Adrenal gland (tissue), 9 donors: ENCODE measurements at regions not wholly inside any gene's neighbourhood (a gene's known extent, or its start where the extent isn't known, plus 50 kb on each side); places are given as distances from the start of the nearest gene placed in this dataset.
"Not testable (repeated sequence)": the region's sequence is repeated elsewhere in the genome, so short reads cannot be mapped to it uniquely, and the experiment has no call there.

Experiments
- DNase-seq, 7 donors: peaks; one replicate each; pipeline ENCODE4 v3.0.0-alpha.2; 2019 to 2020
- H3K27ac ChIP-seq, 5 donors: fragments of 200-600 bp; sonication (generic) in 4 of 5; 1 replicate in 3 of 5; 2 replicates in 2 of 5; pipeline versions ENCODE4 v1.5.1 to v1.8.0; 2016 to 2020; ENCODE audit warnings: mild to moderate bottlenecking in 1 of 5
- H3K27me3 ChIP-seq: fragments of 200-600 bp; 2 replicates; pipeline ENCODE4 v1.8.0; 2021
- H3K36me3 ChIP-seq, 2 donors: fragments of 200-600 bp; replicated peaks in 1 of 2; 1 replicate in 1 of 2; 2 replicates in 1 of 2; pipeline versions ENCODE4 v1.5.1 to v1.8.0; 2018 to 2022
- H3K4me1 ChIP-seq, 2 donors: fragments of 200-600 bp; replicated peaks in 1 of 2; 1 replicate in 1 of 2; 2 replicates in 1 of 2; pipeline versions ENCODE4 v1.5.1 to v1.8.0; 2018 to 2021
- H3K4me3 ChIP-seq, 4 donors: fragments of 200-600 bp; sonication (generic) in 3 of 4; one replicate each; pipeline ENCODE4 v1.5.1; 2016 to 2018
- H3K9me3 ChIP-seq, 3 donors: fragments of 200-600 bp; sonication (generic) in 1 of 3; replicated peaks in 1 of 3; 1 replicate in 2 of 3; 2 replicates in 1 of 3; pipeline versions ENCODE4 v1.5.1 to v1.8.0; 2016 to 2021
- POLR2A ChIP-seq, 2 donors: fragments of 450-650 bp; IDR thresholded peaks; one replicate each; pipeline ENCODE4 v1.6.1; 2017; ENCODE audit warnings: antibody characterized with exemption in 2 of 2, mild to moderate bottlenecking in 2 of 2, moderate library complexity in 1 of 2
- WGBS, 4 donors: extraction: QIAGEN DNeasy Blood & Tissue Kit in 2 of 4; methylation state at CpG; one replicate each; pipeline versions ENCODE4 v1.1.5 to v1.1.7; 2013 to 2017; 5-methylcytosine and 5-hydroxymethylcytosine counted together
- intact Hi-C, 2 donors: fragments of 100-400 bp; cut with DNase I; formaldehyde crosslinking; loops; one replicate each; pipeline versions ENCODE4 v1.14.1 to v1.15.0; 2022 to 2023
- TF ChIP-seq, protein P1 (sequence below), 6 experiments: fragments of 450-650 bp in 4 of 6; fragments of 200-600 bp in 2 of 6; sonication (generic) in 1 of 6; IDR thresholded peaks; 1 replicate in 5 of 6; 2 replicates in 1 of 6; pipeline versions ENCODE4 v1.5.1 to v1.8.0; 2016 to 2021; ENCODE audit warnings: antibody characterized with exemption in 6 of 6, mild to moderate bottlenecking in 2 of 6, moderate library complexity in 1 of 6
- donor health status: healthy with polysubstance abuse.
- donor health status: Bipolar disorder and iron deficiency.
- donor health status: DM: yes; HTN: yes; CAD: no.
- donor health status: DM: no; HTN: no; CAD: no.
- donor health status: DM: no; HTN: no; CAD: no.

DNA sequence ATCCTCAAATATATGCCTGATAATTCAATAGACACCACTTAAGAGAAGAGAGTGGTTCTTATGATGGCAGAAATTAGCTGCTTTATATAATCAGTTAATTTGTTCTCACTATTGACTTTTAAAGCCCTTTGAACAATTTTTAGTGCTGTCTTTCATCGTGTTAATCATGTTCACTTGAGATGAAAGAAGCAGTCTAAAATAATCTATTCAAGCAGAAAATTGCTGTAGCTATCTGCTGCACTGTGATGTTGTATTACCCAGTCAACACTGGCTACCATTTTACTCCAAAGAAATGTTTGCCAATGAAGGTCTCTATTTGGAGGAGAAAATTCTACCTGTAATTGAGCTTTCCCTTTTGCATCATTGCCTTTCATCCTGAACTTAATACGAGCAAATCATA, 459.8 kb upstream of the FSIP2 start:
- intact Hi-C loops = no loop called here
- TF ChIP-seq, protein P1, sequence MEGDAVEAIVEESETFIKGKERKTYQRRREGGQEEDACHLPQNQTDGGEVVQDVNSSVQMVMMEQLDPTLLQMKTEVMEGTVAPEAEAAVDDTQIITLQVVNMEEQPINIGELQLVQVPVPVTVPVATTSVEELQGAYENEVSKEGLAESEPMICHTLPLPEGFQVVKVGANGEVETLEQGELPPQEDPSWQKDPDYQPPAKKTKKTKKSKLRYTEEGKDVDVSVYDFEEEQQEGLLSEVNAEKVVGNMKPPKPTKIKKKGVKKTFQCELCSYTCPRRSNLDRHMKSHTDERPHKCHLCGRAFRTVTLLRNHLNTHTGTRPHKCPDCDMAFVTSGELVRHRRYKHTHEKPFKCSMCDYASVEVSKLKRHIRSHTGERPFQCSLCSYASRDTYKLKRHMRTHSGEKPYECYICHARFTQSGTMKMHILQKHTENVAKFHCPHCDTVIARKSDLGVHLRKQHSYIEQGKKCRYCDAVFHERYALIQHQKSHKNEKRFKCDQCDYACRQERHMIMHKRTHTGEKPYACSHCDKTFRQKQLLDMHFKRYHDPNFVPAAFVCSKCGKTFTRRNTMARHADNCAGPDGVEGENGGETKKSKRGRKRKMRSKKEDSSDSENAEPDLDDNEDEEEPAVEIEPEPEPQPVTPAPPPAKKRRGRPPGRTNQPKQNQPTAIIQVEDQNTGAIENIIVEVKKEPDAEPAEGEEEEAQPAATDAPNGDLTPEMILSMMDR (IDR thresholded peaks at IDR 0.05) = no peak
- no peak for TF ChIP-seq POLR2A (IDR thresholded peaks at IDR 0.05)
- 50 to 62% (median 59%) methylated on average over 2 of the region's 2 CpGs for WGBS, 4 donors

DNA sequence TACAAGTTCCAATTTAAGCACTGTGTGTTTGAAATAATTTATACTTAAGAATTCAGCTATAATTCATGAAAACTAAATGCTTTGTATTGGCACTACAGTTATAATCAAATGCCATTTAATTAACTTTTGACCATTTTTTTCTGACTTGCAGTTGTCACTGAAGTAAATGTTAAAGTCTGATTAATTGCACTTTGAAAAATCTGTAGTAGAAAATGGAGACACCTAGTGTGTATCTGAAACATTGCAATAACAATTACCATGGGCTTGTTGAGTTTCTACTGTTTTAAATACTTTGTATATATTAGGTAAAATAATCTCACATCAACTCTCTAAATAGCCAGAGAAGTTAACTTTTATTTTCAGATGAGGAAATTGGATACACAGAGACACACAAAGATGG, 458.6 kb upstream of the FSIP2 start:
- no peaks in the 10 kb centered on the region for H3K27me3 ChIP-seq
- no peak for DNase-seq
- H3K36me3 ChIP-seq = no peaks in the 10 kb centered on the region
- no peak overlapping the region for H3K4me3 ChIP-seq
- H3K4me1 ChIP-seq = no peaks in the 10 kb centered on the region
- no peak for TF ChIP-seq POLR2A (IDR thresholded peaks at IDR 0.05)
- TF ChIP-seq, protein P1 (IDR thresholded peaks at IDR 0.05) = peak in 5 of 6 experiments; percentile 15 to 46 (median 33)
- intact Hi-C loops = no loop called here
- H3K9me3 ChIP-seq = no peaks in the 10 kb centered on the region
- no peak overlapping the region for H3K27ac ChIP-seq

More for the DNA sequence above, 459.8 kb upstream of the FSIP2 start:
- Histone ChIP-seq H3K27me3 (no peaks in the 10 kb centered on the region), H3K27ac (no peak overlapping the region), H3K9me3 (no peaks in the 10 kb centered on the region), H3K4me1 (no peaks in the 10 kb centered on the region), H3K36me3 (no peaks in the 10 kb centered on the region), H3K4me3 (no peak overlapping the region)
- DNase-seq = no peak

DNA sequence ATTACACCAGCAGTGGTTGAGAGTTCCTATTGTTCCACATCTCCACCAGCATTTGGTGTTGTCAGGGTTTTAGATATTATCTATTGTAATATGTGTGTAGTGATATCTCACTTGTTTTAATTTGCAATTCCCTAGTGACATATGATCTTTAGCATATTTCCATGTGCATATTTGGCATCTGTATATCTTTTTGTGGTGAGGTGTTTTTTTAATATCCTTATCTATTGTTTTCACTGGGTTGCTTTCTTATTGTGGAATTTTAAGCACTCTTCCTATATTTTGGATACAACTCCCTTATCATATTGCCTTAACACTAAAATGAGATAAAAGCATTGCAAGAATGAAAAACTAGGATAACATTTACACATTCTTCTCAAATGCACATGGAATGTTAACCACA, 453.9 kb upstream of the FSIP2 start:
- TF ChIP-seq POLR2A (IDR thresholded peaks at IDR 0.05) = no peak
- TF ChIP-seq, protein P1 (IDR thresholded peaks at IDR 0.05) = no peak
- intact Hi-C loops = no loop called here

DNA sequence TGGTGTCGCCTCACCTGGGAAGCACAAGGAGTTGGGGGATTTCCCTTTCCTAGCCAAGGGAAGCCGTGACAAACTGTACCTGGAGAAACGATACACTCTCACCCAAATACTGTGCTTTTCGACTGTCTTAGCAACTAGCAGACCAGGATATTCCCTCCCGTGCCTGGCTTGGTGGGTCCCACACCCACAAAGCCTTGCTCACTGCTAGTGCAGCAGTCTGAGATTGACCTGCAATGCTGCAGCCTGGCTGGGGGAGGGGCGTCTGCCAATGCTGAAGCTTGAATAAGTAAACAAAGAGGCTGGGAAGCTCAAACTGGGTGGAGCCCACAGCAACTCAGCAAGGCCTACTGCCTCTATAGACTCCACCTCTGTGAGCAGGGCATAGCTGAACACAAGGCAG, 448.6 kb upstream of the FSIP2 start:
- H3K27me3 ChIP-seq, H3K4me1 ChIP-seq, intact Hi-C loops, H3K4me3 ChIP-seq, H3K36me3 ChIP-seq, H3K27ac ChIP-seq, DNase-seq, H3K9me3 ChIP-seq: not testable (repeated sequence)
- 63 to 74% (median 69%) methylated on average over 6 of the region's 6 CpGs for WGBS, 4 donors

More for the DNA sequence above, 453.9 kb upstream of the FSIP2 start:
- H3K27ac ChIP-seq = no peak overlapping the region
- H3K9me3 ChIP-seq = peaks cover 0 to 6% (median 0%) of the 10 kb centered on the region in 3 donors
- H3K4me1 ChIP-seq = no peaks in the 10 kb centered on the region
- H3K27me3 ChIP-seq = no peaks in the 10 kb centered on the region
- no peak overlapping the region for H3K4me3 ChIP-seq
- no peaks in the 10 kb centered on the region for H3K36me3 ChIP-seq
- no peak for DNase-seq

DNA sequence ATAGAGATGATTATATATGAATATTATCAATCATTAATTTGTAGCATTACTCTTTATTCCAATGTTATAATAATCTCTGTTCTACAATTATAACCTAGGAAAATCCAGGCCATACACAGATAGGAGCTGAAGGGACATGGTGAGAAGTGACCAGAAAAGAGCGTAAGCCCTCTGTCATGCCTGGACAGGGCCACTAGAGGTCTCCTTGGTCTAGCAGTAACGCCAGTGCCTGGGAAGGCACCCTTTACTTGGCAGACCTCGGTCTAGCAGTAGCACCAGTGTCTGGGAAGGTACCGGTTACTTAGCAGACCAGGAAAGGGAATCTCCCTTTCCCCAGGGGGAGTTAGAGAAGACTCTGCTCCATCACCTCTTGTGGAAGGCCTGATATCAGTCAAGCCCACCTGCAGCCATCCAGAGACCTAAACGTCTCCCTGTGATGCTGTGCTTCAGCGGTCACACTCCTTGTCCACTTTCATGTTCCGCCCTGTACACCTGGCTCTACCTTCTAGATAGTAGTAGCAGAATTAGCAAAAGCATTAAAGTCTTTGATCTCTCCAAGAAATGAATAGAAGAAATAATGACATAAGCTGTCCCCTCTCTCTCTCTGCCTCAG, 447.5 kb upstream of the FSIP2 start:
- intact Hi-C loops = no loop called here
- DNase-seq = peak; percentile 48 to 78 (median 64)

More for the DNA sequence above, 447.5 kb upstream of the FSIP2 start:
- Histone ChIP-seq H3K4me1 (no peaks in the 10 kb centered on the region), H3K36me3 (no peaks in the 10 kb centered on the region), H3K27me3 (no peaks in the 10 kb centered on the region), H3K9me3 (peaks cover 0 to 6% (median 0%) of the 10 kb centered on the region in 3 donors), H3K27ac (no peak overlapping the region), H3K4me3 (no peak overlapping the region)
- WGBS, 4 donors = 45 to 60% (median 50%) methylated on average over 5 to 7 of the region's 7 CpGs
- no peak for TF ChIP-seq POLR2A (IDR thresholded peaks at IDR 0.05)
- TF ChIP-seq, protein P1 (IDR thresholded peaks at IDR 0.05) = peak; percentile 37 to 71 (median 52)
